ENCODE measurements at regions not wholly inside any gene's neighbourhood (a gene's known extent, or its start where the extent isn't known, plus 50 kb on each side); places are given as distances from the start of the nearest gene placed in this dataset.

- Histone ChIP-seq H3K23ac (ENCODE audit: low read depth, low read length) (no peak overlapping the region), H3K9me3 (ENCODE audit: control insufficient read depth, insufficient read depth, low read length) (no peaks in the 10 kb centered on the region), H3K4me2 (ENCODE audit: low read depth, low read length) (no peak overlapping the region), H2BK20ac (ENCODE audit: low read depth, low read length) (no peak overlapping the region), H3K79me1 (ENCODE audit: low read depth in 1 of 2, low read length in 2 of 2) (no peaks in the 10 kb centered on the region), H3K36me3 (ENCODE audit: control insufficient read depth, insufficient read depth, low read length) (no peaks in the 10 kb centered on the region), H3K27ac (ENCODE audit: insufficient read depth, low read length) (no peak overlapping the region), H2BK120ac (ENCODE audit: low read depth, low read length) (no peak overlapping the region), H4K5ac (ENCODE audit: low read depth, low read length) (no peak overlapping the region), H2BK5ac (ENCODE audit: low read depth, low read length, poor library complexity, severe bottlenecking) (no peak overlapping the region), H3K14ac (replicated peaks; ENCODE audit: low read depth, low read length) (no peak overlapping the region), H2AFZ (replicated peaks; ENCODE audit: low read length, poor library complexity) (no peak overlapping the region), H2AK5ac (ENCODE audit: low read depth, low read length) (no peak overlapping the region), H3K4ac (ENCODE audit: low read depth, low read length) (no peak overlapping the region), H3K4me1 (ENCODE audit: control insufficient read depth, insufficient read depth, low read length) (no peaks in the 10 kb centered on the region), H3K27me3 (ENCODE audit: control insufficient read depth, insufficient read depth, low read length) (no peaks in the 10 kb centered on the region), H2AK9ac (replicated peaks; ENCODE audit: low read depth, low read length, poor library complexity) (no peak overlapping the region), H4K8ac (ENCODE audit: low read depth in 2 of 2, low read length in 2 of 2) (no peak overlapping the region), H3K18ac (ENCODE audit: low read depth, low read length) (no peak overlapping the region), H3K9me1 (ENCODE audit: insufficient read depth, low read length) (no peaks in the 10 kb centered on the region), H3K9ac (ENCODE audit: low read depth, low read length) (no peak overlapping the region), H4K20me1 (ENCODE audit: insufficient read depth, low read length) (no peaks in the 10 kb centered on the region), H4K91ac (ENCODE audit: insufficient read depth, low read depth, low read length) (no peak overlapping the region), H3K4me3 (ENCODE audit: insufficient read depth, low read depth, low read length) (no peak overlapping the region), H3K56ac (ENCODE audit: extremely low read depth, insufficient read depth, low read length) (no peak overlapping the region), H2BK15ac (ENCODE audit: low read depth, low read length) (no peak overlapping the region)
- ChIA-PET CTCF (no interaction called here), POLR2A (ENCODE audit: unreplicated experiment) (no interaction called here)
- peak; percentile 46 for ATAC-seq (ENCODE audit: low read depth)
- intact Hi-C loops (cut with micrococcal nuclease) (no loop called here), in situ Hi-C loops (cut with MboI; ENCODE audit: low sequenced_read_pairs) (no loop called here), dilution Hi-C loops (cut with HindIII; ENCODE audit: low sequenced_read_pairs, unreplicated experiment) (no loop called here)
- BruUV-seq (replicated peaks) = no TSS peak
- TF ChIP-seq, protein P1, sequence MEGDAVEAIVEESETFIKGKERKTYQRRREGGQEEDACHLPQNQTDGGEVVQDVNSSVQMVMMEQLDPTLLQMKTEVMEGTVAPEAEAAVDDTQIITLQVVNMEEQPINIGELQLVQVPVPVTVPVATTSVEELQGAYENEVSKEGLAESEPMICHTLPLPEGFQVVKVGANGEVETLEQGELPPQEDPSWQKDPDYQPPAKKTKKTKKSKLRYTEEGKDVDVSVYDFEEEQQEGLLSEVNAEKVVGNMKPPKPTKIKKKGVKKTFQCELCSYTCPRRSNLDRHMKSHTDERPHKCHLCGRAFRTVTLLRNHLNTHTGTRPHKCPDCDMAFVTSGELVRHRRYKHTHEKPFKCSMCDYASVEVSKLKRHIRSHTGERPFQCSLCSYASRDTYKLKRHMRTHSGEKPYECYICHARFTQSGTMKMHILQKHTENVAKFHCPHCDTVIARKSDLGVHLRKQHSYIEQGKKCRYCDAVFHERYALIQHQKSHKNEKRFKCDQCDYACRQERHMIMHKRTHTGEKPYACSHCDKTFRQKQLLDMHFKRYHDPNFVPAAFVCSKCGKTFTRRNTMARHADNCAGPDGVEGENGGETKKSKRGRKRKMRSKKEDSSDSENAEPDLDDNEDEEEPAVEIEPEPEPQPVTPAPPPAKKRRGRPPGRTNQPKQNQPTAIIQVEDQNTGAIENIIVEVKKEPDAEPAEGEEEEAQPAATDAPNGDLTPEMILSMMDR (conservative IDR thresholded peaks at IDR 0.05; ENCODE audit: low read depth, low read length) = no peak
- TF ChIP-seq RFX5 (IDR thresholded peaks at IDR 0.05; ENCODE audit: low read depth, low read length) = no peak
- no peak for TF ChIP-seq BHLHE40 (IDR thresholded peaks at IDR 0.05; ENCODE audit: low read depth, low read length)
- TF ChIP-seq MAZ (IDR thresholded peaks at IDR 0.05; ENCODE audit: borderline replicate concordance, low read depth, low read length) = no peak
- TF ChIP-seq RAD21 (IDR thresholded peaks at IDR 0.05; ENCODE audit: low read length) = no peak
- no peak for TF ChIP-seq SMC3 (IDR thresholded peaks at IDR 0.05; ENCODE audit: low read depth, low read length)
- no peak for TF ChIP-seq RCOR1 (IDR thresholded peaks at IDR 0.05; ENCODE audit: insufficient replicate concordance, low read length)
- TF ChIP-seq MXI1 (IDR thresholded peaks at IDR 0.05; ENCODE audit: borderline replicate concordance, low read depth, low read length) = no peak
- no peak for TF ChIP-seq CEBPB (IDR thresholded peaks at IDR 0.05; ENCODE audit: low read depth, low read length)
- no peak for TF ChIP-seq MAFK (IDR thresholded peaks at IDR 0.05; ENCODE audit: low read depth, low read length)
- no peak for TF ChIP-seq POLR2A (IDR thresholded peaks at IDR 0.05; ENCODE audit: low read depth, low read length)
- no peak for TF ChIP-seq USF2 (IDR thresholded peaks at IDR 0.05; ENCODE audit: low read depth, low read length)
- no peak for TF ChIP-seq ELK1 (IDR thresholded peaks at IDR 0.05; ENCODE audit: borderline replicate concordance, low read depth, low read length)
- no peak for TF ChIP-seq FOS (IDR thresholded peaks at IDR 0.05; ENCODE audit: low read depth, low read length)
- no peak for TF ChIP-seq NFE2L2 (IDR thresholded peaks at IDR 0.05; ENCODE audit: low read depth, low read length)
- WGBS, 2 experiments (ENCODE audit: extremely low coverage in 2 of 2, insufficient read length in 1 of 2) = no CpG with 5 or more reads among the region's 6 CpGs
- DNase-seq = peak; percentile 43
Measured at GRCh38 chr7:94240902-94241301, 153.8 kb upstream of the COL1A2 start.

Measured in IMR-90 (cell line).